ENCODE measurements at regions not wholly inside any gene's neighbourhood (a gene's known extent, or its start where the extent isn't known, plus 50 kb on each side); places are given as distances from the start of the nearest gene placed in this dataset.
"Not testable (repeated sequence)": the region's sequence is repeated elsewhere in the genome, so short reads cannot be mapped to it uniquely, and the experiment has no call there.

DNA sequence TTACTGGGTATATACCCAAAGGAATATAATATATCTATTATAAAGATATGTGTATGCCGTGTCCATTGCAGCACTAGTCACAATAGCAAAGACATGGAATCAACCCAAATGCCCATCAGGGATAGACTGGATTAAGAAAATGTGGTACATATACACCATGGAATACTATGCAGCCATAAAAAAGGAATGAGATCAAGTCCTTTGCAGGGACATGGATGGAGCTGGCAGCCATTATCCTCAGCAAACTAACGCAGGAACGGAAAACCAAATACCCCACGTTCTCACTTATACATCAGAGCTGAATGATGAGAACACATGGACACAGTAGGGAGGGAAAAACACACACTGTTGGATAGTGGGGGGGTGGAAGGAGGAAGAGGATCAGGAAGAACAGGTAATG, 206.7 kb downstream of the MSX2 start:
- H3K9me3 ChIP-seq (ENCODE audit: low read length); H3K27me3 ChIP-seq (ENCODE audit: insufficient read depth, low read length, poor library complexity, severe bottlenecking); H3K4me3 ChIP-seq (ENCODE audit: low read length); H3K36me3 Mint-ChIP-seq; H3K27ac Mint-ChIP-seq; H3K4me1 Mint-ChIP-seq; H3K9me3 Mint-ChIP-seq; DNase-seq; H3K27me3 Mint-ChIP-seq; H3K4me3 Mint-ChIP-seq; CTCF ChIA-PET; H3K36me3 ChIP-seq (ENCODE audit: insufficient read depth, low read length); H3K4me1 ChIP-seq (ENCODE audit: insufficient read depth, low read length); POLR2A ChIA-PET; H3K27ac ChIP-seq (ENCODE audit: low read depth, low read length): not testable (repeated sequence)

DNA sequence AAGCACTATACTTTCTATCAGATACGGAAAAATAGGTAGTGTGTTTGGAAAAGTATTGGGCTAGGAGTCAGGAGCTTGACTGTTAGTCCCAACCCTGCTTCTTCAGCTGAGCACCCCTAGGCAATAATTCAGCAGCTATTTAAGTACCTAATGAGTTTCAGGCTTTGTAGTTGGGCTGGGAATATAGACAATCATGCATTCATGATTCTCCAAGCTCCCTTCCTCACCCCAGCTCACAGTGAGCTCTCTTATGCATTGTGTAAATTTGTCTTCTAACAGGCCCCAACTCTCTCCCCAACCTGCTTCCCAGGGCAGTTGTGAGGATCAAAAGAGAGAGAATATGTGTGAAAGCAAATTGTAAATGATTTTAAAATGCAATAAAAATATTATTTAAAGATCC, 201.2 kb downstream of the MSX2 start:
- Mint-ChIP-seq H3K27ac (no peak overlapping the region), H3K27me3 (peaks cover 0 to 3% of the 10 kb centered on the region in 2 donors), H3K36me3 (no peaks in the 10 kb centered on the region), H3K9me3 (no peaks in the 10 kb centered on the region), H3K4me3 (no peak overlapping the region), H3K4me1 (peaks cover 0 to 8% (median 7%) of the 10 kb centered on the region in 3 donors)
- Histone ChIP-seq H3K4me3 (ENCODE audit: low read length) (no peak overlapping the region), H3K27me3 (ENCODE audit: insufficient read depth, low read length, poor library complexity, severe bottlenecking) (no peaks in the 10 kb centered on the region), H3K36me3 (ENCODE audit: insufficient read depth, low read length) (no peaks in the 10 kb centered on the region), H3K27ac (ENCODE audit: low read depth, low read length) (no peak overlapping the region), H3K9me3 (ENCODE audit: low read length) (no peaks in the 10 kb centered on the region), H3K4me1 (ENCODE audit: insufficient read depth, low read length) (no peaks in the 10 kb centered on the region)
- CTCF ChIA-PET, result interaction anchor here (1.0 kb wide), 1 partner anchor 11 kb away, joined by 5 read pairs; no protein-coding TSS in a partner anchor
- POLR2A ChIA-PET, result no interaction called here
- DNase-seq, result no peak

DNA sequence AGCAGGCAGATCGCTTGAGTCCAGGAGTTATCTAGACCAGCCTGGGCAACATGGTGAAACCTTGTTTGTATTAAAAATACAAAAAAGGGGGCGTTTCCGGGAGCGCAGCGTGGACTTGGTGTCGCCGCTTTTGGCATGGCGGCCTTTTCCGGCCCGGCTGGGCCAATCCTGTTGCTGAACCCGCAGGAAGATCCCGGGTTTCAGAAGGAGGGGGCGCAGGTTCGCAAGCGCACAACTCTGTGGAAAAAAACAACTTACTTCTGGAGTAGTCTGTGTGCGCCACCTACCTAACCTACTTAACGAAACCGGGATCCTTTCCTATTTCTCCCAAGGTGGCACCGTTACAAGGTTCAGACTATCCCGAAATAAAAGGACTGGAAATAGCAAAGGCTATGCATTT, 198.6 kb downstream of the MSX2 start:
- Mint-ChIP-seq H3K27me3 (peaks cover 4 to 5% of the 10 kb centered on the region in 2 donors), H3K36me3 (no peaks in the 10 kb centered on the region), H3K27ac (no peak overlapping the region), H3K4me1 (peaks cover 0 to 8% (median 7%) of the 10 kb centered on the region in 3 donors), H3K9me3 (no peaks in the 10 kb centered on the region), H3K4me3 (no peak overlapping the region)
- Histone ChIP-seq H3K27me3 (ENCODE audit: insufficient read depth, low read length, poor library complexity, severe bottlenecking) (no peaks in the 10 kb centered on the region), H3K27ac (ENCODE audit: low read depth, low read length) (no peak overlapping the region), H3K9me3 (ENCODE audit: low read length) (no peaks in the 10 kb centered on the region), H3K4me3 (ENCODE audit: low read length) (no peak overlapping the region), H3K4me1 (ENCODE audit: insufficient read depth, low read length) (no peaks in the 10 kb centered on the region), H3K36me3 (ENCODE audit: insufficient read depth, low read length) (no peaks in the 10 kb centered on the region)
- POLR2A ChIA-PET, result no interaction called here
- DNase-seq, result no peak
- CTCF ChIA-PET, result no interaction called here

DNA sequence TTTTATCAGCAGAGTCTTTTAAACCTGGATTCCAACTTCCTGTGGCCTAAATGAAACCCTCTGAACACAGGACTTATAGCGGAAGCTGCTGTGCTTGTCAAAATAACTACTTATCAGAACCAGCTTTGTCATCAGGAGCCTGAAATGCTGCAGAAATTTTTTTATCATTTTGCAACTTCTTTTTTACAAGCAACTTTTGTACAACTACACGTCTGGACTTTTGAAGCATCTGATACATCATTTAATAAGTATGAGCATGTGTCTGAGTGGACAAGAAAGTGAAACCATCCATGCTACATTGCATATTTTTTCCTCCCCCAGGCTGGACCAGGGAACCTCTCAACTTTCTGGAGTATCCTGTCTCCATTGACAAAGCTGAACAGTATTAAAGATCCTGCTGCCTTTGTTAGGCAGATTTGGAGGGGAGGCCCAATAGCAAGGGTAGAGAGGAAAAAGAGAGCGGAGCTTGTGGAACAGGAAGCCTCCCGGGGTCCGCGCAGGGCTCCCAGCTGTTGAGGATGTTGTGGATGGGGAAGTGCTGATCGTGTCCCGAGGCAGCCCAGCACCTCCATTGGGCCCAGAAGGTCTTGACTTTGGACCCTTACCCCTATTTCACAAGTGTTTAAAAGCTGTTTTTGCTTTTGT, 196.6 kb downstream of the MSX2 start:
- CTCF ChIA-PET, result interaction anchor here (0.9 kb wide), 1 partner anchor 12 kb away, joined by 3 read pairs; no protein-coding TSS in a partner anchor

DNA sequence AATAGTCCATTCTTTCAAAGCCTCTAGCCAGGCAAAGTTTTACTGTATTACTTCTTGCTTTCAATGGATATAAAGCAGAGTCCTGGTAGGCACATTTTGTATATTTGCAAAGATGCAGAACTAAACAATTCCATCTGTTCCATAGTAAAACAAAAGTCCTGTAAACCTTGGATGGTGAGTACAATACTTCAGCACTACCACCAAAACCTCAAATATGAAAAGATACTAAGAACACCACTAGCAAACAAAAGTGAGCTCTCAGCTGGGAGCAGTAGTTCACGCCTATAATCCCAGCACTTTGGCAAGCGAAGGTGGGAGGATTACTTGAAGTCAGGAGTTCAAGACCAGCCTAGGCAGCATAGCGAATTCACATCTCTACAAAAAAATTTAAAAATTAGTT, 195.0 kb downstream of the MSX2 start:
- Histone ChIP-seq H3K9me3 (ENCODE audit: low read length) (no peaks in the 10 kb centered on the region), H3K27ac (ENCODE audit: low read depth, low read length) (no peak overlapping the region), H3K4me1 (ENCODE audit: insufficient read depth, low read length) (no peaks in the 10 kb centered on the region), H3K27me3 (ENCODE audit: insufficient read depth, low read length, poor library complexity, severe bottlenecking) (no peaks in the 10 kb centered on the region), H3K36me3 (ENCODE audit: insufficient read depth, low read length) (no peaks in the 10 kb centered on the region), H3K4me3 (ENCODE audit: low read length) (no peak overlapping the region)
- H3K36me3 Mint-ChIP-seq, result no peaks in the 10 kb centered on the region
- H3K27me3 Mint-ChIP-seq, result peaks cover 5 to 6% of the 10 kb centered on the region in 2 donors
- ChIA-PET CTCF (no interaction called here), POLR2A (no interaction called here)
- H3K27ac Mint-ChIP-seq, result no peak overlapping the region
- no peak overlapping the region for H3K4me3 Mint-ChIP-seq
- H3K9me3 Mint-ChIP-seq, result peaks cover 0 to 2% (median 0%) of the 10 kb centered on the region in 5 donors
- no peak for DNase-seq
- H3K4me1 Mint-ChIP-seq, result peaks cover 0 to 8% (median 7%) of the 10 kb centered on the region in 3 donors

More for the DNA sequence above, 196.6 kb downstream of the MSX2 start:
- no peak overlapping the region for H3K27ac ChIP-seq (ENCODE audit: low read depth, low read length)
- no peak for DNase-seq
- peaks cover 0 to 8% (median 7%) of the 10 kb centered on the region in 3 donors for H3K4me1 Mint-ChIP-seq
- no peaks in the 10 kb centered on the region for H3K4me1 ChIP-seq (ENCODE audit: insufficient read depth, low read length)
- H3K36me3 Mint-ChIP-seq, result no peaks in the 10 kb centered on the region
- no peaks in the 10 kb centered on the region for H3K36me3 ChIP-seq (ENCODE audit: insufficient read depth, low read length)
- H3K27me3 ChIP-seq (ENCODE audit: insufficient read depth, low read length, poor library complexity, severe bottlenecking), result no peaks in the 10 kb centered on the region
- H3K27ac Mint-ChIP-seq, result no peak overlapping the region
- H3K9me3 Mint-ChIP-seq, result peaks cover 0 to 2% (median 0%) of the 10 kb centered on the region in 5 donors
- POLR2A ChIA-PET, result no interaction called here
- no peak overlapping the region for H3K4me3 ChIP-seq (ENCODE audit: low read length)
- H3K4me3 Mint-ChIP-seq, result no peak overlapping the region
- H3K27me3 Mint-ChIP-seq, result peaks cover 4 to 5% of the 10 kb centered on the region in 2 donors
- no peaks in the 10 kb centered on the region for H3K9me3 ChIP-seq (ENCODE audit: low read length)

DNA sequence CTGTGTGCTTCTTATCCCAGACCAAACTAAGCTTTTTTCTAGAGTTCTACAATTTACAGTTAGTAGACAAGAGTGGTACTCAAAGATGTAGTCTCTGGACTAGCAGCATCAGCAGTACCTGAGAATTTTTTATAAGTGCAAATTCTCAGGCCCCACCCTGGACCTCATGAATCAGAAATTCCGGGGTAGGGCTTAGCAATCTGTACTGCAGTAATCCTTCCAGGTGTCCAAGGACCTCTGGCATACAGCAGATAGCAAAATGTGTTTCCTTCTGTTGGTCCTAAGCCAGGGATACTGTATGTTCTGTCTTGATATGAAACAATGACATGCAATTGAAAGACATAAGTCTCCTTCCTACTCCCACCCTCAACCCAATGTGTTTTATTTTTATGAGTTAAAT, 194.3 kb downstream of the MSX2 start:
- Mint-ChIP-seq H3K4me3 (no peak overlapping the region), H3K27me3 (peaks cover 6 to 8% of the 10 kb centered on the region in 2 donors), H3K4me1 (peaks cover 0 to 8% (median 7%) of the 10 kb centered on the region in 3 donors), H3K36me3 (no peaks in the 10 kb centered on the region), H3K27ac (no peak overlapping the region), H3K9me3 (peaks cover 0 to 2% (median 0%) of the 10 kb centered on the region in 5 donors)
- H3K4me3 ChIP-seq (ENCODE audit: low read length), result no peak overlapping the region
- no peak overlapping the region for H3K27ac ChIP-seq (ENCODE audit: low read depth, low read length)
- H3K9me3 ChIP-seq (ENCODE audit: low read length), result no peaks in the 10 kb centered on the region
- no peaks in the 10 kb centered on the region for H3K4me1 ChIP-seq (ENCODE audit: insufficient read depth, low read length)
- no peak for DNase-seq
- CTCF ChIA-PET, result no interaction called here
- H3K36me3 ChIP-seq (ENCODE audit: insufficient read depth, low read length), result no peaks in the 10 kb centered on the region
- POLR2A ChIA-PET, result no interaction called here
- no peaks in the 10 kb centered on the region for H3K27me3 ChIP-seq (ENCODE audit: insufficient read depth, low read length, poor library complexity, severe bottlenecking)

DNA sequence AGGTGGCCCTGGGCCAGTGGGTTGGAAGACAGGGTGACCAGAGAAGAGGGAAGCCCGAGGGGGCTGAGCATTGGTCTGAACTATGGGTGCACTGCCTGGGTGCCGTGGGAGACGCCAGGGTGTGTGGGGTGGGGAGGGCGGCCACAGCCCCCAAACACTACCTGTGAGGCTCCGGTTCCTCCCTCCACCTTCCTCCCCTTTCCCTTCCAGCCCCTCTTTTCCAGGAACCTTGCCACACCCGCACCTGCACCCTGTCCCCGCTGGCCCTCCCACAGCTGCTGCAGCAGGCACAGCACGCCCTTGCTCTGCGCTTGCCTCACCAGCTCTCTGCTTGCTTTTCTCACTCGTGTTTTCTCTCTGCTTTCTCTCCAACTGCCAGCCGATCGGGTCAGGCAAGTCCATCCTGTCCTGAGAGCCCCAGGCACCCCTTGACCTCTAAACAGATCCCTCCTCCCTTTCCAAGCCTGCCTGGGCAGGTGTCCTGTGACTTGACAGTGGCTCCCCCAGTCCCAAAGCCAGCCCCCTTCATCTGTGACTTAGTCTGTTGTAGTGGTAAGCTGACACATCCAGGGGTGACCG, 193.7 kb downstream of the MSX2 start:
- Mint-ChIP-seq H3K4me3 (peak overlapping the region in 1 of 7 donors; percentile 57), H3K36me3 (no peaks in the 10 kb centered on the region), H3K9me3 (peaks cover 0 to 2% (median 0%) of the 10 kb centered on the region in 5 donors), H3K4me1 (peaks cover 0 to 8% (median 7%) of the 10 kb centered on the region in 3 donors), H3K27ac (no peak overlapping the region), H3K27me3 (peaks cover 6 to 8% of the 10 kb centered on the region in 2 donors)
- Histone ChIP-seq H3K27me3 (ENCODE audit: insufficient read depth, low read length, poor library complexity, severe bottlenecking) (no peaks in the 10 kb centered on the region), H3K9me3 (ENCODE audit: low read length) (no peaks in the 10 kb centered on the region), H3K36me3 (ENCODE audit: insufficient read depth, low read length) (no peaks in the 10 kb centered on the region), H3K4me3 (ENCODE audit: low read length) (no peak overlapping the region), H3K4me1 (ENCODE audit: insufficient read depth, low read length) (no peaks in the 10 kb centered on the region), H3K27ac (ENCODE audit: low read depth, low read length) (no peak overlapping the region)
- POLR2A ChIA-PET, result no interaction called here
- CTCF ChIA-PET, result no interaction called here
- no peak for DNase-seq

DNA sequence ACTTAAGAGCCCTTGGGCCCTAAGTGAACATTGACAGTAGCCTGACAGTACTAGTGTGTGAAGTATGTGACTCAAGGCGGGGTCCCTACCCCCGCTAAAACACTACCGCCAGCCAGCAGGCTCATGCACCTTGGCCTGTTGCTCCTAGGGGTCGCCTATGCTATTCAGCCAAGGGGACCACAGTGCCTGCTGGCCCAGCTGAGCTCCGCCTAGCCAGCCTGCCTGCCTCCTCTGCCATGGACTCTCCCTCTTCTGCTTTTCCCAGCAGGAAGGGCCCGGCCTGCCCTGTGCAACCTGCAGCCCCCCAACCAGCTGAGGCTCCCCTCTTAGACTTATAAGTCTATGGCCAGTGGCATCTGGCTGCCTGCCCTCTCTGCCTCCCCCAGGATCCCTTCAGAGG, 193.1 kb downstream of the MSX2 start:
- H3K4me1 ChIP-seq (ENCODE audit: insufficient read depth, low read length); H3K9me3 Mint-ChIP-seq; H3K36me3 Mint-ChIP-seq; POLR2A ChIA-PET; H3K27ac ChIP-seq (ENCODE audit: low read depth, low read length); H3K4me1 Mint-ChIP-seq; CTCF ChIA-PET; H3K27ac Mint-ChIP-seq; H3K9me3 ChIP-seq (ENCODE audit: low read length); H3K27me3 ChIP-seq (ENCODE audit: insufficient read depth, low read length, poor library complexity, severe bottlenecking); H3K27me3 Mint-ChIP-seq; H3K36me3 ChIP-seq (ENCODE audit: insufficient read depth, low read length); DNase-seq; H3K4me3 ChIP-seq (ENCODE audit: low read length); H3K4me3 Mint-ChIP-seq: not testable (repeated sequence)
